Neural progenitor cell (in vitro differentiated cells): ENCODE measurements at regions not wholly inside any gene's neighbourhood (a gene's known extent, or its start where the extent isn't known, plus 50 kb on each side); places are given as distances from the start of the nearest gene placed in this dataset.

Experiments used
- DNase-seq: peaks from one replicate; pipeline ENCODE4 v3.0.0-alpha.2; 2016; ENCODE audit warnings: low spot score
- H2AFZ ChIP-seq: fragments of 200-600 bp; sonication (generic); replicated peaks from 2 replicates; pipeline ENCODE4 v1.6.1; 2016; ENCODE audit warnings: antibody characterized with exemption
- H3F3A ChIP-seq: fragments of 200-600 bp; sonication (generic); 2 replicates; pipeline ENCODE4 v1.6.1; 2016; ENCODE audit warnings: antibody characterized with exemption, low read depth
- H3K27ac ChIP-seq: fragments of 200-600 bp; sonication (generic); 2 replicates; pipeline ENCODE4 v1.5.1; 2016; ENCODE audit warnings: mild to moderate bottlenecking
- H3K27me3 ChIP-seq: fragments of 200-600 bp; sonication (generic); 2 replicates; pipeline ENCODE4 v1.6.1; 2016; ENCODE audit warnings: mild to moderate bottlenecking, moderate library complexity
- H3K36me3 ChIP-seq: fragments of 200-600 bp; sonication (generic); 2 replicates; pipeline ENCODE4 v1.5.1; 2016
- H3K4me1 ChIP-seq: fragments of 200-600 bp; sonication (generic); 2 replicates; pipeline ENCODE4 v1.6.1; 2016; ENCODE audit warnings: mixed run types
- H3K4me2 ChIP-seq: fragments of 200-600 bp; sonication (generic); 2 replicates; pipeline ENCODE4 v1.6.1; 2016
- H3K4me3 ChIP-seq: fragments of 200-600 bp; sonication (generic); 2 replicates; pipeline ENCODE4 v1.5.1; 2016
- H3K79me2 ChIP-seq: fragments of 200-600 bp; sonication (generic); 2 replicates; pipeline ENCODE4 v1.6.1; 2016; ENCODE audit warnings: low read depth
- H3K9ac ChIP-seq: fragments of 200-600 bp; sonication (generic); 2 replicates; pipeline ENCODE4 v1.6.1; 2016
- H3K9me3 ChIP-seq: fragments of 200-600 bp; sonication (generic); 2 replicates; pipeline ENCODE4 v1.5.1; 2016; ENCODE audit warnings: low read depth
- H4K20me1 ChIP-seq: fragments of 200-600 bp; sonication (generic); 2 replicates; pipeline ENCODE4 v1.6.1; 2016; ENCODE audit warnings: low read depth
- H3K27ac Mint-ChIP-seq: 3 replicates; pipeline ENCODE4 v1.8.0; 2021; ENCODE audit warnings: mixed read lengths
- H3K27me3 Mint-ChIP-seq: 2 replicates; pipeline ENCODE4 v1.8.0; 2022; ENCODE audit warnings: low read depth, mild to moderate bottlenecking, inconsistent platforms, moderate library complexity, mixed read lengths; ENCODE audit not compliant: insufficient read depth
- H3K36me3 Mint-ChIP-seq: 3 replicates; pipeline ENCODE4 v1.8.0; 2021; ENCODE audit warnings: mixed read lengths
- H3K4me1 Mint-ChIP-seq: 3 replicates; pipeline ENCODE4 v1.8.0; 2021; ENCODE audit warnings: mixed read lengths
- H3K4me3 Mint-ChIP-seq: 3 replicates; pipeline ENCODE4 v1.8.0; 2021; ENCODE audit warnings: mild to moderate bottlenecking, moderate library complexity, mixed read lengths
- H3K9me3 Mint-ChIP-seq: 3 replicates; pipeline ENCODE4 v1.8.0; 2020; ENCODE audit warnings: mixed read lengths
- EZH2 ChIP-seq: fragments of 200-600 bp; sonication (generic); IDR thresholded peaks from 2 replicates; pipeline ENCODE4 v1.6.1; 2017; ENCODE audit warnings: antibody characterized with exemption, mild to moderate bottlenecking, moderate library complexity
- EZH2phosphoT487 ChIP-seq: fragments of 200-600 bp; sonication (generic); IDR thresholded peaks from 2 replicates; pipeline ENCODE4 v1.6.1; 2017; ENCODE audit warnings: antibody characterized with exemption
- TF ChIP-seq, protein P1 (sequence below): fragments of 200-600 bp; sonication (generic); IDR thresholded peaks from 2 replicates; pipeline ENCODE4 v1.5.1; 2017; ENCODE audit warnings: antibody characterized with exemption, mild to moderate bottlenecking

DNA sequence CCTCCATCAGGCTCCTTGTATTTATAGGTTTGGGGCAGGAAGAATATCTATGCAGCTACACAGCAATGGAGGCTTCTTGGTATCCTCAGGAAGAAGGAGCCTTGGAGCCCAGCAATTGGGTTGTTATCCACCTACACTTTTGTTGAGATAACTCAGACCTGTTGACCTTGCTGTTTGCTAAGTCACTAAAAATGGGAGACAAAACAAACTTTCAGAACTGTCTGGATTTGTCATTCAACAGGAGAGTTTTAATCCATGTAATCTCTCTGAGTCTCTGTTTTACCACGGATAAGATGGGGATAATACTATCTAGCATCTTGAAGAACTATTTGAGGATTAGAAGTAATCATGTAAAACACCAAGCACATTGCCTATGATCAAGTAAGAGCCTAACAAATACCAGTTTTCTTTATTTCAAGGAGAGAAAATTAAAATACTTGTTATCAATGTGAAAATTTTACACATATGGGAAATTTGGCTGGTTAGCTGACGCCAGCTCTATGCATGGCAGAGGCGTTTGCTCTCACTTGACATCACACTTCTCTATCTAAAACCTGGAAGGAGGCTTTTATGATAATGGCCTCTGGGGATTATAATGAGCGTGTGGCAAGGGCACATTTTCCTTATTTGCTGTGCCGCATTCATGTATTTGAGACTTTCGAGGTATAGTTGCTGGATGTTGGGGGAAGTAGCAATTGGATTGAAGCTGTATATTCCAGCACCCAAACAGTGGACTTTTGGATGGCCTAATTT is 215.6 kb downstream of the PDCD6IP start:
- no peak for DNase-seq
- Histone ChIP-seq H3K4me1 (peaks cover 20% of the 10 kb centered on the region), H3K9me3 (no peaks in the 10 kb centered on the region), H3K9ac (no peak overlapping the region), H3K4me2 (no peak overlapping the region), H3K36me3 (no peaks in the 10 kb centered on the region), H4K20me1 (no peaks in the 10 kb centered on the region), H3K4me3 (no peak overlapping the region), H3F3A (peaks cover 4% of the 10 kb centered on the region), H2AFZ (no peak overlapping the region), H3K79me2 (no peaks in the 10 kb centered on the region), H3K27ac (no peak overlapping the region), H3K27me3 (no peaks in the 10 kb centered on the region)
- no peak overlapping the region for H3K4me3 Mint-ChIP-seq
- H3K4me1 Mint-ChIP-seq = peaks cover 25% of the 10 kb centered on the region
- no peak overlapping the region for H3K27ac Mint-ChIP-seq
- H3K27me3 Mint-ChIP-seq = no peaks in the 10 kb centered on the region
- TF ChIP-seq EZH2 (no peak), EZH2phosphoT487 (no peak)
- no peaks in the 10 kb centered on the region for H3K36me3 Mint-ChIP-seq
- H3K9me3 Mint-ChIP-seq = no peaks in the 10 kb centered on the region

GRCh38 chr3:34015204-34016142 is 217.0 kb downstream of the PDCD6IP start:
- Histone ChIP-seq H3K79me2 (no peaks in the 10 kb centered on the region), H3K9ac (no peak overlapping the region), H3K27ac (no peak overlapping the region), H2AFZ (no peak overlapping the region), H3F3A (no peaks in the 10 kb centered on the region), H3K9me3 (no peaks in the 10 kb centered on the region), H3K36me3 (no peaks in the 10 kb centered on the region), H3K27me3 (no peaks in the 10 kb centered on the region), H3K4me2 (no peak overlapping the region), H4K20me1 (no peaks in the 10 kb centered on the region), H3K4me3 (no peak overlapping the region), H3K4me1 (peaks cover 14% of the 10 kb centered on the region)
- peak overlapping the region; percentile 11 for H3K27ac Mint-ChIP-seq
- peak; percentile 43 for DNase-seq
- no peak overlapping the region for H3K4me3 Mint-ChIP-seq
- peaks cover 16% of the 10 kb centered on the region for H3K4me1 Mint-ChIP-seq
- peaks cover 3% of the 10 kb centered on the region for H3K27me3 Mint-ChIP-seq
- TF ChIP-seq EZH2 = no peak
- TF ChIP-seq, protein P1, sequence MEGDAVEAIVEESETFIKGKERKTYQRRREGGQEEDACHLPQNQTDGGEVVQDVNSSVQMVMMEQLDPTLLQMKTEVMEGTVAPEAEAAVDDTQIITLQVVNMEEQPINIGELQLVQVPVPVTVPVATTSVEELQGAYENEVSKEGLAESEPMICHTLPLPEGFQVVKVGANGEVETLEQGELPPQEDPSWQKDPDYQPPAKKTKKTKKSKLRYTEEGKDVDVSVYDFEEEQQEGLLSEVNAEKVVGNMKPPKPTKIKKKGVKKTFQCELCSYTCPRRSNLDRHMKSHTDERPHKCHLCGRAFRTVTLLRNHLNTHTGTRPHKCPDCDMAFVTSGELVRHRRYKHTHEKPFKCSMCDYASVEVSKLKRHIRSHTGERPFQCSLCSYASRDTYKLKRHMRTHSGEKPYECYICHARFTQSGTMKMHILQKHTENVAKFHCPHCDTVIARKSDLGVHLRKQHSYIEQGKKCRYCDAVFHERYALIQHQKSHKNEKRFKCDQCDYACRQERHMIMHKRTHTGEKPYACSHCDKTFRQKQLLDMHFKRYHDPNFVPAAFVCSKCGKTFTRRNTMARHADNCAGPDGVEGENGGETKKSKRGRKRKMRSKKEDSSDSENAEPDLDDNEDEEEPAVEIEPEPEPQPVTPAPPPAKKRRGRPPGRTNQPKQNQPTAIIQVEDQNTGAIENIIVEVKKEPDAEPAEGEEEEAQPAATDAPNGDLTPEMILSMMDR = peak; percentile 59
- no peak for TF ChIP-seq EZH2phosphoT487
- no peaks in the 10 kb centered on the region for H3K36me3 Mint-ChIP-seq
- no peaks in the 10 kb centered on the region for H3K9me3 Mint-ChIP-seq

GRCh38 chr3:34016925-34017587 is 218.6 kb downstream of the PDCD6IP start:
- Histone ChIP-seq H3K9ac (no peak overlapping the region), H3K27me3 (no peaks in the 10 kb centered on the region), H3K36me3 (no peaks in the 10 kb centered on the region), H3K9me3 (no peaks in the 10 kb centered on the region), H3K79me2 (no peaks in the 10 kb centered on the region), H3K4me2 (no peak overlapping the region), H3K27ac (no peak overlapping the region), H4K20me1 (no peaks in the 10 kb centered on the region), H3K4me3 (no peak overlapping the region), H2AFZ (no peak overlapping the region), H3F3A (no peaks in the 10 kb centered on the region), H3K4me1 (peaks cover 14% of the 10 kb centered on the region)
- Mint-ChIP-seq H3K27ac (no peak overlapping the region), H3K4me1 (peaks cover 18% of the 10 kb centered on the region), H3K27me3 (peaks cover 3% of the 10 kb centered on the region), H3K9me3 (no peaks in the 10 kb centered on the region), H3K36me3 (no peaks in the 10 kb centered on the region), H3K4me3 (no peak overlapping the region)
- TF ChIP-seq, protein P1 = no peak
- TF ChIP-seq EZH2 = no peak
- no peak for TF ChIP-seq EZH2phosphoT487
- DNase-seq = no peak
